ENCODE measurements at regions not wholly inside any gene's neighbourhood (a gene's known extent, or its start where the extent isn't known, plus 50 kb on each side); places are given as distances from the start of the nearest gene placed in this dataset.

GRCh38 chr11:22467741-22468140 lies 129.6 kb downstream of the SLC17A6 start:
- no peak overlapping the region for H3K4me3 Mint-ChIP-seq
- Histone ChIP-seq H3K9me3 (ENCODE audit: control extremely low read depth in 1 of 3, control insufficient read depth in 2 of 3, insufficient read depth in 1 of 3, low read length in 2 of 3) (no peaks in the 10 kb centered on the region), H4K20me1 (ENCODE audit: control insufficient read depth, insufficient read depth, low read length, poor library complexity, severe bottlenecking) (no peaks in the 10 kb centered on the region), H3K27me3 (replicated peaks in 1 of 4; ENCODE audit: control extremely low read depth in 1 of 4, control insufficient read depth in 3 of 4, insufficient read depth in 4 of 4, low read length in 3 of 4) (no peaks in the 10 kb centered on the region), H3K36me3 (replicated peaks in 1 of 2; ENCODE audit: control extremely low read depth in 1 of 2, control insufficient read depth in 1 of 2, extremely low read depth in 1 of 2, insufficient read depth in 2 of 2, low read length in 1 of 2) (no peaks in the 10 kb centered on the region), H3K4me2 (replicated peaks; ENCODE audit: low read depth, low read length, poor library complexity, severe bottlenecking) (no peak overlapping the region), H3K27ac (ENCODE audit: low read length in 2 of 2) (no peak overlapping the region), H3K4me3 (ENCODE audit: control extremely low read depth in 1 of 5, extremely low read depth in 1 of 5, insufficient read depth in 1 of 5, low read depth in 2 of 5, low read length in 4 of 5) (no peak overlapping the region), H3K79me2 (ENCODE audit: control insufficient read depth, insufficient read depth, low read length) (no peaks in the 10 kb centered on the region), H3K9ac (ENCODE audit: low read length) (no peak overlapping the region), H3K4me1 (ENCODE audit: control insufficient read depth in 2 of 2, insufficient read depth in 2 of 2, low read length in 2 of 2) (no peaks in the 10 kb centered on the region), H2AFZ (ENCODE audit: insufficient read depth, low read depth, low read length, poor library complexity, severe bottlenecking) (no peak overlapping the region)
- TF ChIP-seq EZH2 (IDR thresholded peaks at IDR 0.05; ENCODE audit: borderline replicate concordance, insufficient read depth, low read depth, low read length, poor library complexity, severe bottlenecking) = no peak
- TF ChIP-seq CTCF (IDR thresholded peaks at IDR 0.05) = no peak
- H3K27ac Mint-ChIP-seq = no peak overlapping the region
- no peak for DNase-seq
- H3K9me3 Mint-ChIP-seq (ENCODE audit: insufficient read depth) = no peaks in the 10 kb centered on the region
- no peaks in the 10 kb centered on the region for H3K27me3 Mint-ChIP-seq
- ATAC-seq (ENCODE audit: low read depth) = no peak
- no peaks in the 10 kb centered on the region for H3K4me1 Mint-ChIP-seq
- POLR2A ChIA-PET = no interaction called here
- intact Hi-C loops (cut with micrococcal nuclease) = no loop called here
- 100% methylated on average over 1 of the region's 2 CpGs for WGBS (ENCODE audit: insufficient coverage)
- CTCF ChIA-PET = no interaction called here

GRCh38 chr11:22467248-22467647 lies 129.1 kb downstream of the SLC17A6 start:
- Histone ChIP-seq H3K9ac (ENCODE audit: low read length) (no peak overlapping the region), H3K27ac (ENCODE audit: low read length in 2 of 2) (no peak overlapping the region), H3K4me1 (ENCODE audit: control insufficient read depth in 2 of 2, insufficient read depth in 2 of 2, low read length in 2 of 2) (no peaks in the 10 kb centered on the region), H4K20me1 (ENCODE audit: control insufficient read depth, insufficient read depth, low read length, poor library complexity, severe bottlenecking) (no peaks in the 10 kb centered on the region), H3K4me2 (replicated peaks; ENCODE audit: low read depth, low read length, poor library complexity, severe bottlenecking) (no peak overlapping the region), H3K27me3 (replicated peaks in 1 of 4; ENCODE audit: control extremely low read depth in 1 of 4, control insufficient read depth in 3 of 4, insufficient read depth in 4 of 4, low read length in 3 of 4) (no peaks in the 10 kb centered on the region), H2AFZ (ENCODE audit: insufficient read depth, low read depth, low read length, poor library complexity, severe bottlenecking) (no peak overlapping the region), H3K4me3 (ENCODE audit: control extremely low read depth in 1 of 5, extremely low read depth in 1 of 5, insufficient read depth in 1 of 5, low read depth in 2 of 5, low read length in 4 of 5) (no peak overlapping the region), H3K79me2 (ENCODE audit: control insufficient read depth, insufficient read depth, low read length) (no peaks in the 10 kb centered on the region), H3K36me3 (replicated peaks in 1 of 2; ENCODE audit: control extremely low read depth in 1 of 2, control insufficient read depth in 1 of 2, extremely low read depth in 1 of 2, insufficient read depth in 2 of 2, low read length in 1 of 2) (no peaks in the 10 kb centered on the region), H3K9me3 (ENCODE audit: control extremely low read depth in 1 of 3, control insufficient read depth in 2 of 3, insufficient read depth in 1 of 3, low read length in 2 of 3) (no peaks in the 10 kb centered on the region)
- TF ChIP-seq EZH2 (IDR thresholded peaks at IDR 0.05; ENCODE audit: borderline replicate concordance, insufficient read depth, low read depth, low read length, poor library complexity, severe bottlenecking) (no peak), CTCF (IDR thresholded peaks at IDR 0.05) (no peak)
- ChIA-PET CTCF (no interaction called here), POLR2A (no interaction called here)
- DNase-seq (no peak), ATAC-seq (ENCODE audit: low read depth) (no peak)
- no peaks in the 10 kb centered on the region for H3K27me3 Mint-ChIP-seq
- H3K9me3 Mint-ChIP-seq (ENCODE audit: insufficient read depth) = no peaks in the 10 kb centered on the region
- no peak overlapping the region for H3K4me3 Mint-ChIP-seq
- intact Hi-C loops (cut with micrococcal nuclease) = no loop called here
- 100% methylated on average over 1 of the region's 2 CpGs for WGBS (ENCODE audit: insufficient coverage)
- H3K27ac Mint-ChIP-seq = no peak overlapping the region
- H3K4me1 Mint-ChIP-seq = no peaks in the 10 kb centered on the region

Data from B cell (primary cell).